ENCODE measurements at regions not wholly inside any gene's neighbourhood (a gene's known extent, or its start where the extent isn't known, plus 50 kb on each side); places are given as distances from the start of the nearest gene placed in this dataset.
"Not testable (repeated sequence)": the region's sequence is repeated elsewhere in the genome, so short reads cannot be mapped to it uniquely, and the experiment has no call there.

GRCh38 chr12:7591531-7591930 lies 74.2 kb downstream of the APOBEC1 start:
- H3K4me1 ChIP-seq (ENCODE audit: control insufficient read depth, insufficient read depth, low read length), result no peaks in the 10 kb centered on the region
- H3K4me3 ChIP-seq (ENCODE audit: low read length), result no peak overlapping the region
- no peak overlapping the region for H3K4me2 ChIP-seq (ENCODE audit: low read length)
- no peaks in the 10 kb centered on the region for H3K27me3 ChIP-seq (ENCODE audit: control insufficient read depth, insufficient read depth, low read length)
- H3K36me3 ChIP-seq (ENCODE audit: insufficient read depth, low read length), result no peaks in the 10 kb centered on the region
- H3K9me3 ChIP-seq (replicated peaks; ENCODE audit: low read length), result no peaks in the 10 kb centered on the region
- H3K9ac ChIP-seq (ENCODE audit: low read depth, low read length), result no peak overlapping the region

GRCh38 chr12:7590085-7590484 lies 75.6 kb downstream of the APOBEC1 start:
- not testable (repeated sequence) for H3K4me1 ChIP-seq (ENCODE audit: control insufficient read depth, insufficient read depth, low read length); H3K27me3 ChIP-seq (ENCODE audit: control insufficient read depth, insufficient read depth, low read length); H3K4me2 ChIP-seq (ENCODE audit: low read length); H3K36me3 ChIP-seq (ENCODE audit: insufficient read depth, low read length); H3K4me3 ChIP-seq (ENCODE audit: low read length); H3K9me3 ChIP-seq (replicated peaks; ENCODE audit: low read length); H3K9ac ChIP-seq (ENCODE audit: low read depth, low read length)

GRCh38 chr12:7588742-7589329 lies 76.9 kb downstream of the APOBEC1 start:
- not testable (repeated sequence) for H3K9ac ChIP-seq (ENCODE audit: low read depth, low read length); H3K4me2 ChIP-seq (ENCODE audit: low read length); H3K36me3 ChIP-seq (ENCODE audit: insufficient read depth, low read length); H3K4me1 ChIP-seq (ENCODE audit: control insufficient read depth, insufficient read depth, low read length); H3K4me3 ChIP-seq (ENCODE audit: low read length); H3K27me3 ChIP-seq (ENCODE audit: control insufficient read depth, insufficient read depth, low read length); H3K9me3 ChIP-seq (replicated peaks; ENCODE audit: low read length)

GRCh38 chr12:7584137-7584536 lies 80.6 kb upstream of the CD163 start:
- H3K9me3 ChIP-seq (replicated peaks; ENCODE audit: low read length), result not testable (repeated sequence)

DNA sequence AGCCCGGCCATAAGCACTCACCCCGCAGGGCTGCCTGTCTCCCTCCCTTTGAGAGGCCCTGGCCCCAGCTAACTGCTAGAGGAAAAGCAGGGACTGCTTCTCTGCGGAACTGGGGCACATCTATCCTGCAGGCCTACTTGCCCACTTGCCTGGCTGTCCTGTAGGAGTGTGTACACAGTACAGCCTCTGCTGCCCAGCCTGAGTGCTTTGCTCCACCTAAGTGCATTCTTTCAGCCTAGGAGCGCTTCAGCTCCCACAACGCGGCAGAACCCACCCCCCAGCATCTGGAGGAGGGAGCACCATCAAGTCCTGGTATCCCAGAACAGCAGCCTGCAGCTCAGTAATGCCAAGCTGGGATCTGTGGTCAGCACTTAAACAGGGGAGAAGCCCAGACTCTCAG lies 79.9 kb upstream of the CD163 start:
- Histone ChIP-seq H3K4me3 (ENCODE audit: low read length) (no peak overlapping the region), H3K36me3 (ENCODE audit: insufficient read depth, low read length) (no peaks in the 10 kb centered on the region), H3K9ac (ENCODE audit: low read depth, low read length) (no peak overlapping the region), H3K9me3 (replicated peaks; ENCODE audit: low read length) (peaks cover 3% of the 10 kb centered on the region), H3K27me3 (ENCODE audit: control insufficient read depth, insufficient read depth, low read length) (no peaks in the 10 kb centered on the region), H3K4me2 (ENCODE audit: low read length) (no peak overlapping the region), H3K4me1 (ENCODE audit: control insufficient read depth, insufficient read depth, low read length) (no peaks in the 10 kb centered on the region)

More at GRCh38 chr12:7584137-7584536, 80.6 kb upstream of the CD163 start:
- not testable (repeated sequence) for H3K4me2 ChIP-seq (ENCODE audit: low read length); H3K27me3 ChIP-seq (ENCODE audit: control insufficient read depth, insufficient read depth, low read length); H3K36me3 ChIP-seq (ENCODE audit: insufficient read depth, low read length); H3K4me1 ChIP-seq (ENCODE audit: control insufficient read depth, insufficient read depth, low read length); H3K9ac ChIP-seq (ENCODE audit: low read depth, low read length); H3K4me3 ChIP-seq (ENCODE audit: low read length)

GRCh38 chr12:7582796-7583195 lies 79.2 kb upstream of the CD163 start:
- Histone ChIP-seq H3K9ac (ENCODE audit: low read depth, low read length) (no peak overlapping the region), H3K4me1 (ENCODE audit: control insufficient read depth, insufficient read depth, low read length) (no peaks in the 10 kb centered on the region), H3K27me3 (ENCODE audit: control insufficient read depth, insufficient read depth, low read length) (no peaks in the 10 kb centered on the region), H3K36me3 (ENCODE audit: insufficient read depth, low read length) (no peaks in the 10 kb centered on the region), H3K4me3 (ENCODE audit: low read length) (no peak overlapping the region), H3K9me3 (replicated peaks; ENCODE audit: low read length) (peaks cover 3% of the 10 kb centered on the region), H3K4me2 (ENCODE audit: low read length) (no peak overlapping the region)

- Histone ChIP-seq H3K9me3 (replicated peaks; ENCODE audit: low read length) (peaks cover 3% of the 10 kb centered on the region), H3K4me3 (ENCODE audit: low read length) (no peak overlapping the region), H3K4me1 (ENCODE audit: control insufficient read depth, insufficient read depth, low read length) (no peaks in the 10 kb centered on the region), H3K9ac (ENCODE audit: low read depth, low read length) (no peak overlapping the region), H3K36me3 (ENCODE audit: insufficient read depth, low read length) (no peaks in the 10 kb centered on the region), H3K4me2 (ENCODE audit: low read length) (no peak overlapping the region), H3K27me3 (ENCODE audit: control insufficient read depth, insufficient read depth, low read length) (no peaks in the 10 kb centered on the region)
Measured at GRCh38 chr12:7581625-7582024, 78.0 kb upstream of the CD163 start.

- Histone ChIP-seq H3K9me3 (replicated peaks; ENCODE audit: low read length) (peaks cover 3% of the 10 kb centered on the region), H3K27me3 (ENCODE audit: control insufficient read depth, insufficient read depth, low read length) (no peaks in the 10 kb centered on the region), H3K9ac (ENCODE audit: low read depth, low read length) (no peak overlapping the region), H3K4me1 (ENCODE audit: control insufficient read depth, insufficient read depth, low read length) (no peaks in the 10 kb centered on the region), H3K4me2 (ENCODE audit: low read length) (no peak overlapping the region), H3K4me3 (ENCODE audit: low read length) (no peak overlapping the region), H3K36me3 (ENCODE audit: insufficient read depth, low read length) (no peaks in the 10 kb centered on the region)
Measured at GRCh38 chr12:7581046-7581445, 77.5 kb upstream of the CD163 start.

DNA sequence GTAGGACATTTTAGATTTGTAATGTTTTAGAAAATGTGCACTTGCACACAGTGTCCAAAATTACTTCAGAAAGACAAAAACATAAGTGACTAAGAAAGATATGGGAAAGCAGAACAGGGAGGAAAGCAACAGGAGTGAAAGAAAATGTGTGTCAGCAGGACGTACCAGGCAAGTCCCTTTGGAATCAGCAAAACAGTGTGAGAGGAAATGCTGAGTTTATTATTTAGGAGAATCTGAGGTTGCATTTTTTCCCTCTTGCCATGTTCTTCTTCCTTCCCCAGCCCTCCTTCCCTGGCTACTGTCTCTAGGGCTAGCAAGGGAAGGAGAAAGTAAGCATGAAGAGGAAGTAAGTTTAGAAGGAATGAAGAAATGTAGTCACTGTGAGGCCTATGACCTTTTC lies 67.7 kb upstream of the CD163 start:
- no peaks in the 10 kb centered on the region for H3K4me1 ChIP-seq (ENCODE audit: control insufficient read depth, insufficient read depth, low read length)
- H3K9me3 ChIP-seq (replicated peaks; ENCODE audit: low read length), result peaks cover 2% of the 10 kb centered on the region
- no peaks in the 10 kb centered on the region for H3K36me3 ChIP-seq (ENCODE audit: insufficient read depth, low read length)
- no peaks in the 10 kb centered on the region for H3K27me3 ChIP-seq (ENCODE audit: control insufficient read depth, insufficient read depth, low read length)
- no peak overlapping the region for H3K4me3 ChIP-seq (ENCODE audit: low read length)
- H3K9ac ChIP-seq (ENCODE audit: low read depth, low read length), result no peak overlapping the region
- no peak overlapping the region for H3K4me2 ChIP-seq (ENCODE audit: low read length)

- peaks cover 5% of the 10 kb centered on the region for H3K4me1 ChIP-seq (ENCODE audit: control insufficient read depth, insufficient read depth, low read length)
Measured at GRCh38 chr12:7557227-7557626, 53.6 kb upstream of the CD163 start.

GRCh38 chr12:7555752-7556151 lies 52.2 kb upstream of the CD163 start:
- Histone ChIP-seq H3K27me3 (ENCODE audit: control insufficient read depth, insufficient read depth, low read length) (no peaks in the 10 kb centered on the region), H3K4me2 (ENCODE audit: low read length) (no peak overlapping the region), H3K9me3 (replicated peaks; ENCODE audit: low read length) (no peaks in the 10 kb centered on the region), H3K9ac (ENCODE audit: low read depth, low read length) (peak overlapping the region; percentile 29), H3K36me3 (ENCODE audit: insufficient read depth, low read length) (no peaks in the 10 kb centered on the region), H3K4me1 (ENCODE audit: control insufficient read depth, insufficient read depth, low read length) (peaks cover 5% of the 10 kb centered on the region), H3K4me3 (ENCODE audit: low read length) (no peak overlapping the region)

More at GRCh38 chr12:7557227-7557626, 53.6 kb upstream of the CD163 start:
- Histone ChIP-seq H3K27me3 (ENCODE audit: control insufficient read depth, insufficient read depth, low read length) (no peaks in the 10 kb centered on the region), H3K4me3 (ENCODE audit: low read length) (no peak overlapping the region), H3K9ac (ENCODE audit: low read depth, low read length) (no peak overlapping the region), H3K9me3 (replicated peaks; ENCODE audit: low read length) (no peaks in the 10 kb centered on the region), H3K36me3 (ENCODE audit: insufficient read depth, low read length) (no peaks in the 10 kb centered on the region), H3K4me2 (ENCODE audit: low read length) (no peak overlapping the region)

GRCh38 chr12:7554831-7555230 lies 51.3 kb upstream of the CD163 start:
- not testable (repeated sequence) for H3K4me3 ChIP-seq (ENCODE audit: low read length); H3K4me1 ChIP-seq (ENCODE audit: control insufficient read depth, insufficient read depth, low read length); H3K27me3 ChIP-seq (ENCODE audit: control insufficient read depth, insufficient read depth, low read length); H3K9me3 ChIP-seq (replicated peaks; ENCODE audit: low read length); H3K9ac ChIP-seq (ENCODE audit: low read depth, low read length); H3K4me2 ChIP-seq (ENCODE audit: low read length); H3K36me3 ChIP-seq (ENCODE audit: insufficient read depth, low read length)

All from skeletal muscle satellite cell (primary cell).